ENCODE measurements at regions not wholly inside any gene's neighbourhood (a gene's known extent, or its start where the extent isn't known, plus 50 kb on each side); places are given as distances from the start of the nearest gene placed in this dataset.

DNA sequence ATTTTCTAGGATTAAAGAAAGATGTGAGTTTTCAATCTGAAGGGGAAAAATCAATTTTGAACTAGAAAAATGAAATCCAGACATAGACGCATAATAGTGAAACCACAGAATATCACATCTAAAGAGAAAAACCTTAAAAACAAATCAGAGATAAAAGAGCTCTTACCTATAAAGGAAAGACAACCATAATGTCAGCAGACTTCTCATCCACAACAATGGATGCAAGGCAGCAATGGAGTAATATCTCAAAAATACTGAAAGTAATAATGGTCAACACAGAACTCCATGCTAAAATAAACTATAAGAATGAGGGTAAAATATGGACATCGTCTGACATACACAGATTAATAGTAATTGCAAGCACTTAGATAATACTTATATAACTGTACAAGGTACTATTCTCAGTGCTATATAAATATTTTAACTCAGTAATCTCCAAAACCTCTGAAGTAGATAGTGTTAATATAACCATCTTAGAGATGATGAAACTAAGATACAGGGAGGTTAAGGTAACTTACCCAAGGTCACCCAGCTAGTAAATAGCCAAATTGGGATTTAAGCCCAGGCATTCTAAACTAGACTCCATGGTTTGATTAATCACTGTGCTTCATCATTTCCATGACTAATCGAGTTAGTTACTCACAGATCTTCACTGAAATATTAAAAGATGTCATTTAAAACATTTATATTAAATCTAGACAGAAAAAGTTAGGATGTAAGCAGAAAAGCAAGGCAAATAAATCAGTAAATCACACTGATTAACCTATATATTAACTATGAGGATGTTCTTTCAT, 89.4 kb upstream of the SPTBN1 start:
- no peaks in the 10 kb centered on the region for H3K27me3 ChIP-seq (ENCODE audit: insufficient read depth)
- no peak overlapping the region for H3K4me3 ChIP-seq
- H2AFZ ChIP-seq: no peak overlapping the region
- no peak for TF ChIP-seq EZH2phosphoT487 (IDR thresholded peaks at IDR 0.05; ENCODE audit: unreplicated experiment)
- no peak for TF ChIP-seq POLR2AphosphoS5 (IDR thresholded peaks at IDR 0.05; ENCODE audit: low read depth)
- TF ChIP-seq NANOG (IDR thresholded peaks at IDR 0.05; ENCODE audit: borderline replicate concordance): no peak
- TF ChIP-seq EZH2 (IDR thresholded peaks at IDR 0.05; ENCODE audit: low read depth, unreplicated experiment): no peak
- no peak for TF ChIP-seq CREB1 (CRISPR knock-in tag; IDR thresholded peaks at IDR 0.05; ENCODE audit: low read depth)
- no peak for TF ChIP-seq ETS1 (IDR thresholded peaks at IDR 0.05)
- no peak for TF ChIP-seq ZNF114 (CRISPR knock-in tag; IDR thresholded peaks at IDR 0.05)
- TF ChIP-seq, protein P1, sequence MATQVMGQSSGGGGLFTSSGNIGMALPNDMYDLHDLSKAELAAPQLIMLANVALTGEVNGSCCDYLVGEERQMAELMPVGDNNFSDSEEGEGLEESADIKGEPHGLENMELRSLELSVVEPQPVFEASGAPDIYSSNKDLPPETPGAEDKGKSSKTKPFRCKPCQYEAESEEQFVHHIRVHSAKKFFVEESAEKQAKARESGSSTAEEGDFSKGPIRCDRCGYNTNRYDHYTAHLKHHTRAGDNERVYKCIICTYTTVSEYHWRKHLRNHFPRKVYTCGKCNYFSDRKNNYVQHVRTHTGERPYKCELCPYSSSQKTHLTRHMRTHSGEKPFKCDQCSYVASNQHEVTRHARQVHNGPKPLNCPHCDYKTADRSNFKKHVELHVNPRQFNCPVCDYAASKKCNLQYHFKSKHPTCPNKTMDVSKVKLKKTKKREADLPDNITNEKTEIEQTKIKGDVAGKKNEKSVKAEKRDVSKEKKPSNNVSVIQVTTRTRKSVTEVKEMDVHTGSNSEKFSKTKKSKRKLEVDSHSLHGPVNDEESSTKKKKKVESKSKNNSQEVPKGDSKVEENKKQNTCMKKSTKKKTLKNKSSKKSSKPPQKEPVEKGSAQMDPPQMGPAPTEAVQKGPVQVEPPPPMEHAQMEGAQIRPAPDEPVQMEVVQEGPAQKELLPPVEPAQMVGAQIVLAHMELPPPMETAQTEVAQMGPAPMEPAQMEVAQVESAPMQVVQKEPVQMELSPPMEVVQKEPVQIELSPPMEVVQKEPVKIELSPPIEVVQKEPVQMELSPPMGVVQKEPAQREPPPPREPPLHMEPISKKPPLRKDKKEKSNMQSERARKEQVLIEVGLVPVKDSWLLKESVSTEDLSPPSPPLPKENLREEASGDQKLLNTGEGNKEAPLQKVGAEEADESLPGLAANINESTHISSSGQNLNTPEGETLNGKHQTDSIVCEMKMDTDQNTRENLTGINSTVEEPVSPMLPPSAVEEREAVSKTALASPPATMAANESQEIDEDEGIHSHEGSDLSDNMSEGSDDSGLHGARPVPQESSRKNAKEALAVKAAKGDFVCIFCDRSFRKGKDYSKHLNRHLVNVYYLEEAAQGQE (IDR thresholded peaks at IDR 0.05; ENCODE audit: unreplicated experiment): no peak
- TF ChIP-seq STAT1 (IDR thresholded peaks at IDR 0.05; ENCODE audit: unreplicated experiment): no peak
- no peak for TF ChIP-seq JUNB (IDR thresholded peaks at IDR 0.05; ENCODE audit: unreplicated experiment)
- no peak for TF ChIP-seq ZNF331 (CRISPR knock-in tag; IDR thresholded peaks at IDR 0.05; ENCODE audit: low read depth)
- TF ChIP-seq ZNF462 (CRISPR knock-in tag; IDR thresholded peaks at IDR 0.05): no peak
- TF ChIP-seq, protein P2, sequence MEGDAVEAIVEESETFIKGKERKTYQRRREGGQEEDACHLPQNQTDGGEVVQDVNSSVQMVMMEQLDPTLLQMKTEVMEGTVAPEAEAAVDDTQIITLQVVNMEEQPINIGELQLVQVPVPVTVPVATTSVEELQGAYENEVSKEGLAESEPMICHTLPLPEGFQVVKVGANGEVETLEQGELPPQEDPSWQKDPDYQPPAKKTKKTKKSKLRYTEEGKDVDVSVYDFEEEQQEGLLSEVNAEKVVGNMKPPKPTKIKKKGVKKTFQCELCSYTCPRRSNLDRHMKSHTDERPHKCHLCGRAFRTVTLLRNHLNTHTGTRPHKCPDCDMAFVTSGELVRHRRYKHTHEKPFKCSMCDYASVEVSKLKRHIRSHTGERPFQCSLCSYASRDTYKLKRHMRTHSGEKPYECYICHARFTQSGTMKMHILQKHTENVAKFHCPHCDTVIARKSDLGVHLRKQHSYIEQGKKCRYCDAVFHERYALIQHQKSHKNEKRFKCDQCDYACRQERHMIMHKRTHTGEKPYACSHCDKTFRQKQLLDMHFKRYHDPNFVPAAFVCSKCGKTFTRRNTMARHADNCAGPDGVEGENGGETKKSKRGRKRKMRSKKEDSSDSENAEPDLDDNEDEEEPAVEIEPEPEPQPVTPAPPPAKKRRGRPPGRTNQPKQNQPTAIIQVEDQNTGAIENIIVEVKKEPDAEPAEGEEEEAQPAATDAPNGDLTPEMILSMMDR (conservative IDR thresholded peaks at IDR 0.05; ENCODE audit: low read depth in 2 of 2): no peak
- no peak overlapping the region for H3K4me3 Mint-ChIP-seq
- H3K27me3 Mint-ChIP-seq (ENCODE audit: insufficient read depth, low read depth, poor library complexity): no peaks in the 10 kb centered on the region
- peaks cover 40% of the 10 kb centered on the region for H3K9me3 Mint-ChIP-seq
- ATAC-seq (no peak), DNase-seq (ENCODE audit: low spot score) (no peak)
- no peaks in the 10 kb centered on the region for H4K20me1 ChIP-seq (replicated peaks; ENCODE audit: insufficient read depth)
- H3K4me1 ChIP-seq (ENCODE audit: insufficient read depth): no peaks in the 10 kb centered on the region
- peaks cover 23% of the 10 kb centered on the region for H3K36me3 Mint-ChIP-seq (ENCODE audit: low read depth)
- H3K4me1 Mint-ChIP-seq: no peaks in the 10 kb centered on the region; the same call in 2 of the 3 replicates
- no peaks in the 10 kb centered on the region for H3F3A ChIP-seq (replicated peaks; ENCODE audit: low read depth)
- no peak overlapping the region for H3K27ac Mint-ChIP-seq
- no peak overlapping the region for H3K4me2 ChIP-seq
- H3K36me3 ChIP-seq (ENCODE audit: insufficient read depth): peaks cover 15% of the 10 kb centered on the region
- H3K9me2 ChIP-seq (ENCODE audit: insufficient read depth): no peaks in the 10 kb centered on the region
- H3K79me2 ChIP-seq (replicated peaks; ENCODE audit: insufficient read depth): no peaks in the 10 kb centered on the region
- H3K27ac ChIP-seq (ENCODE audit: low read depth): no peak overlapping the region
